Gastrocnemius medialis (tissue), 4 donors: ENCODE measurements at regions not wholly inside any gene's neighbourhood (a gene's known extent, or its start where the extent isn't known, plus 50 kb on each side); places are given as distances from the start of the nearest gene placed in this dataset.
"Not testable (repeated sequence)": the region's sequence is repeated elsewhere in the genome, so short reads cannot be mapped to it uniquely, and the experiment has no call there.

Experiments used
- CTCF ChIP-seq, 5 experiments: fragments of 450-650 bp in 3 of 5; fragments of 200-600 bp in 2 of 5; sonication (generic) in 2 of 5; IDR thresholded peaks in 4 of 5; conservative IDR thresholded peaks in 1 of 5; 1 replicate in 4 of 5; 2 replicates in 1 of 5; pipeline ENCODE4 v1.5.1; 2016 to 2019; ENCODE audit warnings: antibody characterized with exemption in 5 of 5, mild to moderate bottlenecking in 3 of 5, moderate library complexity in 3 of 5
- POLR2A ChIP-seq, 2 donors: fragments of 450-650 bp; IDR thresholded peaks; one replicate each; pipeline ENCODE4 v1.6.1; 2017; ENCODE audit warnings: antibody characterized with exemption in 2 of 2, mild to moderate bottlenecking in 2 of 2, moderate library complexity in 2 of 2

GRCh38 chr5:34099891-34100290 is 56.9 kb upstream of the C1QTNF3 start:
- TF ChIP-seq CTCF (IDR thresholded peaks at IDR 0.05 in 4 of 5, conservative IDR thresholded peaks at IDR 0.05 in 1 of 5); POLR2A (IDR thresholded peaks at IDR 0.05): not testable (repeated sequence)
